Smooth muscle cell (in vitro differentiated cells): ENCODE measurements at regions not wholly inside any gene's neighbourhood (a gene's known extent, or its start where the extent isn't known, plus 50 kb on each side); places are given as distances from the start of the nearest gene placed in this dataset.
A peak's percentile ranks its signal among the peaks of the same experiment; 100 is the strongest.

ENCODE experiments used
- DNase-seq: peaks from one replicate; lab custom pipeline; 2025; ENCODE audit not compliant: unreplicated experiment; lab: John Stamatoyannopoulos, UW
- H2AFZ ChIP-seq: fragments of 200-600 bp; sonication (generic); 2 replicates; pipeline ENCODE4 v1.6.0; 2016; ENCODE audit warnings: antibody characterized with exemption, low read depth, mild to moderate bottlenecking
- H3F3A ChIP-seq: fragments of 200-600 bp; sonication (generic); 2 replicates; pipeline ENCODE4 v1.6.0; 2017; ENCODE audit warnings: antibody characterized with exemption, low read depth
- H3K27ac ChIP-seq: fragments of 200-600 bp; sonication (generic); 2 replicates; pipeline ENCODE4 v1.5.1; 2016; ENCODE audit warnings: low read depth, mild to moderate bottlenecking
- H3K27me3 ChIP-seq: fragments of 200-600 bp; sonication (generic); 2 replicates; pipeline ENCODE4 v1.6.1; 2016; ENCODE audit warnings: low read depth, mild to moderate bottlenecking
- H3K36me3 ChIP-seq: fragments of 200-600 bp; sonication (generic); 2 replicates; pipeline ENCODE4 v1.5.1; 2016; ENCODE audit warnings: low read depth
- H3K4me1 ChIP-seq: fragments of 200-600 bp; sonication (generic); 2 replicates; pipeline ENCODE4 v1.5.1; 2016; ENCODE audit warnings: low read depth
- H3K4me2 ChIP-seq: fragments of 200-600 bp; sonication (generic); 2 replicates; pipeline ENCODE4 v1.6.0; 2016; ENCODE audit warnings: mild to moderate bottlenecking
- H3K4me3 ChIP-seq: fragments of 200-600 bp; sonication (generic); 2 replicates; pipeline ENCODE4 v1.5.1; 2016; ENCODE audit warnings: mild to moderate bottlenecking
- H3K79me2 ChIP-seq: fragments of 200-600 bp; sonication (generic); 2 replicates; pipeline ENCODE4 v1.6.0; 2016; ENCODE audit warnings: low read depth, mild to moderate bottlenecking
- H3K9ac ChIP-seq: fragments of 200-600 bp; sonication (generic); 2 replicates; pipeline ENCODE4 v1.6.0; 2016; ENCODE audit warnings: low read depth
- H3K9me3 ChIP-seq: fragments of 200-600 bp; sonication (generic); replicated peaks from 2 replicates; pipeline ENCODE4 v1.5.1; 2016; ENCODE audit warnings: low read depth
- H4K20me1 ChIP-seq: fragments of 200-600 bp; sonication (generic); 2 replicates; pipeline ENCODE4 v1.6.0; 2016; ENCODE audit warnings: low read depth
- CTCF ChIP-seq: fragments of 200-600 bp; sonication (generic); IDR thresholded peaks from 2 replicates; pipeline ENCODE4 v1.5.1; 2017; ENCODE audit warnings: borderline replicate concordance, mild to moderate bottlenecking, antibody characterized with exemption; ENCODE audit not compliant: insufficient read depth, poor library complexity, severe bottlenecking
- WGBS: methylation state at CpG from one replicate; pipeline ENCODE4 v1.1.7; 2016; ENCODE audit warnings: low lambda C conversion rate; 5-methylcytosine and 5-hydroxymethylcytosine counted together

- H3K9ac ChIP-seq = peak overlapping the region; percentile 9
- DNase-seq = no peak
- no peaks in the 10 kb centered on the region for H3K36me3 ChIP-seq
- no peak for TF ChIP-seq CTCF
- H3K4me2 ChIP-seq = no peak overlapping the region
- no peaks in the 10 kb centered on the region for H4K20me1 ChIP-seq
- no peak overlapping the region for H3K4me3 ChIP-seq
- 73% methylated on average over 12 of the region's 12 CpGs for WGBS
- H3K79me2 ChIP-seq = no peaks in the 10 kb centered on the region
- H3F3A ChIP-seq = no peaks in the 10 kb centered on the region
- no peak overlapping the region for H3K27ac ChIP-seq
- H3K9me3 ChIP-seq = no peaks in the 10 kb centered on the region
- H3K27me3 ChIP-seq = no peaks in the 10 kb centered on the region
- no peak overlapping the region for H2AFZ ChIP-seq
- no peaks in the 10 kb centered on the region for H3K4me1 ChIP-seq
Measured at GRCh38 chr6:146871611-146872425, 273.0 kb downstream of the ADGB start.

- Histone ChIP-seq H3K27me3 (no peaks in the 10 kb centered on the region), H4K20me1 (no peaks in the 10 kb centered on the region), H3K27ac (no peak overlapping the region), H3K9me3 (no peaks in the 10 kb centered on the region), H3F3A (no peaks in the 10 kb centered on the region), H3K79me2 (no peaks in the 10 kb centered on the region), H3K36me3 (no peaks in the 10 kb centered on the region), H3K4me2 (no peak overlapping the region), H3K4me3 (no peak overlapping the region), H2AFZ (no peak overlapping the region), H3K9ac (no peak overlapping the region), H3K4me1 (no peaks in the 10 kb centered on the region)
- no peak for TF ChIP-seq CTCF
- 89% methylated on average over 1 of the region's 1 CpG for WGBS
- no peak for DNase-seq
Measured at GRCh38 chr6:146872426-146872785, 273.6 kb downstream of the ADGB start.

GRCh38 chr6:146874278-146875018 is 275.7 kb downstream of the ADGB start:
- Histone ChIP-seq H3K4me2 (no peak overlapping the region), H3K4me1 (no peaks in the 10 kb centered on the region), H4K20me1 (no peaks in the 10 kb centered on the region), H3K27ac (no peak overlapping the region), H3K79me2 (no peaks in the 10 kb centered on the region), H3K9me3 (no peaks in the 10 kb centered on the region), H3K27me3 (no peaks in the 10 kb centered on the region), H3K9ac (no peak overlapping the region), H2AFZ (no peak overlapping the region), H3F3A (no peaks in the 10 kb centered on the region), H3K36me3 (no peaks in the 10 kb centered on the region), H3K4me3 (no peak overlapping the region)
- DNase-seq = no peak
- no peak for TF ChIP-seq CTCF
- 94% methylated on average over 4 of the region's 4 CpGs for WGBS
